Adrenal gland (tissue), 5 donors: ENCODE measurements at regions not wholly inside any gene's neighbourhood (a gene's known extent, or its start where the extent isn't known, plus 50 kb on each side); places are given as distances from the start of the nearest gene placed in this dataset.

Source experiments
- POLR2A ChIP-seq, 2 donors: fragments of 450-650 bp; IDR thresholded peaks; one replicate each; pipeline ENCODE4 v1.6.1; 2017; ENCODE audit warnings: antibody characterized with exemption in 2 of 2, mild to moderate bottlenecking in 2 of 2, moderate library complexity in 1 of 2
- TF ChIP-seq, protein P1 (sequence below), 6 experiments: fragments of 450-650 bp in 4 of 6; fragments of 200-600 bp in 2 of 6; sonication (generic) in 1 of 6; IDR thresholded peaks; 1 replicate in 5 of 6; 2 replicates in 1 of 6; pipeline versions ENCODE4 v1.5.1 to v1.8.0; 2016 to 2021; ENCODE audit warnings: antibody characterized with exemption in 6 of 6, mild to moderate bottlenecking in 2 of 6, moderate library complexity in 1 of 6
- donor health status: DM: no; HTN: no; CAD: no.

GRCh38 chr20:63081831-63082230 is 75.1 kb upstream of the BHLHE23 start:
- TF ChIP-seq, protein P1, sequence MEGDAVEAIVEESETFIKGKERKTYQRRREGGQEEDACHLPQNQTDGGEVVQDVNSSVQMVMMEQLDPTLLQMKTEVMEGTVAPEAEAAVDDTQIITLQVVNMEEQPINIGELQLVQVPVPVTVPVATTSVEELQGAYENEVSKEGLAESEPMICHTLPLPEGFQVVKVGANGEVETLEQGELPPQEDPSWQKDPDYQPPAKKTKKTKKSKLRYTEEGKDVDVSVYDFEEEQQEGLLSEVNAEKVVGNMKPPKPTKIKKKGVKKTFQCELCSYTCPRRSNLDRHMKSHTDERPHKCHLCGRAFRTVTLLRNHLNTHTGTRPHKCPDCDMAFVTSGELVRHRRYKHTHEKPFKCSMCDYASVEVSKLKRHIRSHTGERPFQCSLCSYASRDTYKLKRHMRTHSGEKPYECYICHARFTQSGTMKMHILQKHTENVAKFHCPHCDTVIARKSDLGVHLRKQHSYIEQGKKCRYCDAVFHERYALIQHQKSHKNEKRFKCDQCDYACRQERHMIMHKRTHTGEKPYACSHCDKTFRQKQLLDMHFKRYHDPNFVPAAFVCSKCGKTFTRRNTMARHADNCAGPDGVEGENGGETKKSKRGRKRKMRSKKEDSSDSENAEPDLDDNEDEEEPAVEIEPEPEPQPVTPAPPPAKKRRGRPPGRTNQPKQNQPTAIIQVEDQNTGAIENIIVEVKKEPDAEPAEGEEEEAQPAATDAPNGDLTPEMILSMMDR (IDR thresholded peaks at IDR 0.05): no peak
- TF ChIP-seq POLR2A (IDR thresholded peaks at IDR 0.05): no peak
